ENCODE measurements at regions not wholly inside any gene's neighbourhood (a gene's known extent, or its start where the extent isn't known, plus 50 kb on each side); places are given as distances from the start of the nearest gene placed in this dataset.

DNA sequence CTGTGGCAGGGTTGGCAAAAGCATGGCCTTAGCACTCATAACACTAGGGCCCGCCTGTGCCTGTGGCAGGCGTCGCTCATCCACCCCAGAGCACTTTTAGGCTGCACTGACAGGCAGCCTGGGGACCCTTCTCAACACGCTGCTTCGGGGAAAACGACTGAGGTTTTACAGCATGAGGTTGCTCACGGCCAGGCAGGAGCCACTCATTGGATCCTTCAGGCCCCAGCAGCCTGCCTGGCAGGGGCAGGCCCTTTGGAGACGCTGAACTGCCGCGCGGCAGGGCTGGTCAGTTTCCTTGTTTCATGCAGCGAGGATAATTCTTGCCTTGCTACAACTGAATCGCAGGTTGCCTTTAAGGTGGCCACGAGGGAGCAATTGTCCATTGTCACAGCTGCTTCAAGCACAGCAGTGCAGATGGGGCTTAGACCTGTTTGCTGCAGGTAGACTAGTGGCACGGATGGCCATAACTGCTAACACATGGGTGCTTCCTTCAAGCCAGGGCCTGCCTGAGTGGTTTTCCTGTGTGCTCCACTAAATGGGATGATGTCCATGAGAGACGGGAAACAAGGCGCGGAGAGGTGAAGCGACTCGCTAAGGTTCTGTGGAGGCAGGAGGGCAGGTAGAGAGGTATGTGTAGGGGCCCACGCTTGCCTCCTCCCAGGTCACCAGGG lies 49.9 kb upstream of the HS6ST1 start:
- no peak for DNase-seq

GRCh38 chr2:128369108-128369555 lies 50.5 kb upstream of the HS6ST1 start:
- DNase-seq: no peak

- DNase-seq: no peak
Measured at GRCh38 chr2:128369602-128370467, 51.2 kb upstream of the HS6ST1 start.

- DNase-seq: no peak
Measured at GRCh38 chr2:128370468-128371247, 52.0 kb upstream of the HS6ST1 start.

GRCh38 chr2:128371248-128371630 lies 52.6 kb upstream of the HS6ST1 start:
- DNase-seq: no peak

DNA sequence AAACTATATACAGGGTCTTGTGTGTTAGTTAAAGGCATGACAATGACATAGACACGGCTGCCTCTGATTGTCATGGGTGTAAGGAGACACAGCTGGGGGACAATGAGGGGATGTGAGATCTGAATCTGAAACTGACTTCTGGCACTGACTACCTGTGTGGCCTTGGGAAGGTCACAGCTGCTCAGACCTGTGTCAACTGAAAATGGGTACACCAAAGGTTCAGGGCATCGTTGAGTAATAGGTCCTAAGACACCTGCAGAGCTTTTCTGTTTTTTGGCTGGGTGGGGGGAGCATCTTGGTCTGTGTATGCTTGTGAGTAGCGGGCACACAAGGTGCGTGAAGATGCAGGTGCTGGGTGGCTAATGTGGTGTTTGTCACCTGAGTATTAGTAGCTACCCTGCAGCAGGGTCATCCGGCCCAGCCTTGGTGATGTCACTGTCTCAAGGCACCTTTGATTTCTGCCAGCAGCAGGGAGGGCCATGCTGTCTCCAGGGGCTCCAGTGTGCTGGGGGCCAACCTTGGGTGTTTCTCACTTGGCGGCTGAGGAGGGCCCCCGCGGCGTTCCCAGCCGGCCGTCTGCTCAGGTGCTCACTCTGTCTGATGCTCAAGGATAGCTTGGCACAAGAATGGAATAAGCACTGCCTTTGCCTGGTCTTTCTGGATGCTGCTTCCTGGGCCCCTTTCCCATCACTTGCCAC lies 53.1 kb upstream of the HS6ST1 start:
- no peak for DNase-seq

- peak; percentile 36 for DNase-seq
Measured at GRCh38 chr2:128372621-128373341, 54.1 kb upstream of the HS6ST1 start.

- DNase-seq: no peak
Measured at GRCh38 chr2:128373451-128374000, 54.9 kb upstream of the HS6ST1 start.

DNA sequence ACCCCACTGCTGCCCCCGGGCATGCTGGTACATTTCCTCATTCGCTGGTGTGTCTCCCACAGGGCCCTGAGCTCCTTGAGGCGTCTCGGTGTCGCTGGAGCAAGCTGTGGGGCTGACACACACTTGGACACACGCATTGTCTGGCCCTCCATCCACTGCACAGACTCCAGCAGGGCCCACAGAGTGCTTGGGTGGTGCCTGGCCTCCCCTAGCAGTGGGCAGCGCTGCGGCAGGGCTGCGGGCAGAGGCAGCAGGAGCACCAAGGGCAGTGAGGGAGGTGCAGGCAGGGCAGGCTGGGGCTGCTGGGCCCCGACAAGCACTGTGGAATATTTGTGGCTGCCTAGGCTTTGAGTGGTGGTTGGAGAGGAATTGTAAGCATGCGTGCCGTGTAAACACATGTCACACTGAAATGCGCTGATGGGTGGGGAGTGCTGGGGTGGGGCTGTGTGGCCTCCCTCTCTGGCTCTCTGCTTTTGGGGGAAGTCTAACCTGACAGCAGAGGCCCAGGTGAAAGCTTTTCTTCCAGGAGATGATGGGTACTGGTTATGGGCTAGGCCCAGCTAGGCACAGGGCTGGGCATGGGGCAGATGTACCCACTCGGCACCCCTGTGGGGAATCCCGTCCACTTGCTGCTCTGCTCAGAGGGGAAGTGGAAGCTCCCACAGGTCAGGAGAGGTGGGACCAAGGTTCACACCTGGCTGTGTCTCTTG lies 55.5 kb upstream of the HS6ST1 start:
- no peak for DNase-seq

- DNase-seq: no peak
Measured at GRCh38 chr2:128374711-128375413, 56.2 kb upstream of the HS6ST1 start.

DNA sequence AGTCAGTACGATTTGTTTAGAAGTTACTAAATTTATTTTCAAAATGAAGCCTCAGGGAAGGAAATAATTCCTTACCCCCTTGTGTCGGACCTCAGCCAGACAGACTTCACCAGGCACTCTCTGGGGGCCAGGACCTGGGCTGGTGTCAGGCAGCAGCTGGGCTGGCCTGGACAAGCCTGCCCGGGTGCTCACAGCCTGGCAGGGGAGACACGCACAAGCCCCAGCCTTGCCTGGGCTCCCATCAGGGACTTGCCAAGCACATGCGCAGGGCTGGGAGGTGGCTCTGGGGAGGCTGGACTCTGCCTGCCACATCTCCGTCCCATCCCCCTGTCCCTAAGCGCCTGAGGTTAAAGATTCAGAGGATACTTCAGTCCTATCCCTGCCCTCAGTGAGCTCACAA lies 56.8 kb upstream of the HS6ST1 start:
- no peak for DNase-seq

GRCh38 chr2:128376241-128377041 lies 57.8 kb upstream of the HS6ST1 start:
- no peak for DNase-seq

DNA sequence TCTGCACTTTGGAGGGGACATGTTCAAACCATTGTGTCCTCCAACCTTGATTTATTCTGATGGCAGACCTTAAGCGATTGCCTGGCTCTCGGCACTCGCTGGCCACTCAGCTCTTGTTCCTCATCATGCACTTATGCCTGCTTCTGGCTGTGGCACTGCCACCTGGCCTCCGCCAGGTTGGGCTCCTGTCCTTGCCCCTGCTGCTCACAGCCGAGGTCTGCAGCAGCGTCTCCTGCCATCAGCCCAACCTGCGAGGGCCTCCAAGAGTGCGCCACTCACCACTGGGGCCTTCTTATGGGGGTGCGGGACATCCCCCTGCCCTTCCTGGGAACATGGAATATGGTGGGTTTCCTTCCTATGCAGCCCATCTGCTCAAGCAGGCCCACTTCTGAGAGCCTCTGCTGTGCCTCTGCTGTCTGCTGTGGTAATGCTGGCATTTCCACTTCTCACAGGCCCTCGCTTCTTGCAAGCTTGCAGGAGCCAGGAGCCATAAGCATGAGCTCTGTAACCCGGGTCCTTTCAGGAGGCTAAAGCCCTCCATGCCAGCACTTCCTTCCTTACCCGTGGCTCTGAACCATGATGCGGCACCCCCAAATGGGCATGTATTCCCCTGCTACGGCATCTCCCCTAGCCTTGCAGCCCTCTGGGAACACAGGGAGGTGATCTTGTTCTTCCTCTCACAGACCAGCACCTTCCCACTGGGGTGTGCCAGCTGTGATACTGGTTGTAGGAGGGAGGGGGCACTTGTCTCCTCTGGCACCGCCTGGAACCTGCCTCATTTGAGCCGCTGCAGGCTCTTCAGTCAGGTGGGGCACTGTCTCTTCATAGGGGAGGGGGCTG lies 58.6 kb upstream of the HS6ST1 start:
- no peak for DNase-seq

- no peak for DNase-seq
Measured at GRCh38 chr2:128378231-128379020, 59.8 kb upstream of the HS6ST1 start.

DNA sequence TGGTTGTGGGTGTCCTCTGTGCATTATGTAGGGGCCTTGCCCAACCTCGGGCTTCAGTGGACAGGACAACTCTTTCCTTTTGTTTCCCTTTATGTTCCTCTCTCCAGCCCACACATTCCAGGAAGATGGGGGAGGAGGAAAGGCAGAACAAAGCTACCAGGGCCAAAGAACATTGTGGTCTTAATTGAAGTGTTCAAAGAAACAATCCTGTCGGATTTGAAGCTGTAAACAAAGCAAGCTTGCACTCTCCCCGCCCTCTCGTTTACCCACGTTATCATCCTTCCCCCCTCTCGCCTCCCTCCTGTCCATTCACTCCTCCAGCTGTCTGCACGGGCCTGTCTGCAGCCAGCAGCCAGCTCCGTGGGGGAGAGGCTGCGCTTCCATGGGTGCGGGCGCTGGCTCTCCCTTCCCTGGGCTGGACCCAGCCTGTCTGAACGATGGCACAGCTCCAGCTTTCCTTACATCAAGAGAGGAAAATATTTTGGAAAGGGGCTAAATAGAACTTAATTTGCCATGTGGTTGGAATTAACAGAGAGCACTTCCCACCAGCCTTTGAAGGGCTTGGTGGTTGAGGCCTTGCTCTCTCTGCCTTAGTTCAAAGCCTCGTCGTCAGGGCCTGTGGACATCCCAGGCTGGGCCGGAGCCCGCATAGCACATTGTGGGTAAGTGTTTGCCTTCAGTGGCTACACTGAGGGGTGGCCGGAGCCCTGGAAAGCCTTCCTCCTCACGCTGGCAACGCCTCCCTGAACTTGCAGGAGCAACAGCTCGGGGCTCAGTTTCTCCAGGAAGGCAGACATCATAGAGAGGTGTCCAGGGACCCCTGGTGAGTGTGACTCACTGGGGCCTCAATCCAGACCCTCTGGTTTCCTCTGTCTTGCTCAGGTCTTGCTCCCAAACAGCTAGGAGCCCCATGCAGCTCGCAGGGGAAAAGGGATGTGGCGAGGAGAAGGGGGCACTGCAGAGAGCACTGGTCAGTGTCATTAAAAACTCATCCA lies 60.6 kb upstream of the HS6ST1 start:
- no peak for DNase-seq

DNA sequence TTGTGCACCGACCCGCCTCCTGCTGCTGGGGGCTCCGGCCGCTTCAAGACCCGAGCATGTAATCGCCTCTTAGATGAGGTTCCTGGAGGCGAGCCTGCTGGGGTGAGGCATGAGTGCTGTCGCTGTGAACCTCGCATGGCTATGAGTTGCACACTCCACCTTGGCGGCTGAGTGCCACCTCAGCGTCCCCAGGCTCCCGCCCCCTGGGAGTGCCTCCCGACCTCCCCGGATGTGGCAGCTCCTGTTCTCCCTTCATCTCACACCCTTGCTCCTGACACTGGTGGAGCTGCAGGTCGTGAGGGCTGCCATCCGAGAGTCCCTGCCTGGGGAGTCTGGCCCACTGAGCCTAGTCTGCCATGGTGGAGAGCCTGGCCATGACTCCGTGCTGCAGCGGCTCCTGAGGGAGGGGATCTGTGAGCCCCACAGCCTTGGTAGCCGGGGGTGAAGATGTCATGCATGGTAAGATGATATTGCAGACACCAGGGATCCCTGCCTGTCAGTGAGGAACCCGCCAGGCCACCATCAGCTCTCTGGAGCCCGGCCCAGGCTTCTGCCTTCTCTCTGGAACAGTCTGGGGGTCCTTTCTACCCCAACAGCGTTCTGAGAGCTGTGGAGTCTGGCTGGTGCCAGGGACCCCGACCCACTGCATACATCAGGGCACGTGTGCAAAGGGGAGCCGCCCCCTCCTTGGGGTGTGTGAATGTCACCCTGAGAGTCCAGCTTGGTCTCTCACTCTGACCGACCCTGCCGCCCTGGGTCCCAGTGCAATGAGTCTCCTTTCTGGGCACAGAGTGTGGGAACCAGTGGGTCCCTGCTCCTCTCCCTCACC lies 61.6 kb upstream of the HS6ST1 start:
- no peak for DNase-seq
